Activated B cell treated with CpG ODN at 0.5 μM for 24 hours (primary cell): ENCODE measurements at regions not wholly inside any gene's neighbourhood (a gene's known extent, or its start where the extent isn't known, plus 50 kb on each side); places are given as distances from the start of the nearest gene placed in this dataset.
"Not testable (repeated sequence)": the region's sequence is repeated elsewhere in the genome, so short reads cannot be mapped to it uniquely, and the experiment has no call there.

ENCODE experiments used
- ATAC-seq: fragments of 200-7000 bp; cut with Tn5 transposase; one replicate; pipeline ENCODE4 v1.10.0; 2021; ENCODE audit warnings: low read depth, mild to moderate bottlenecking, moderate library complexity
- CTCF ChIA-PET: fragments of 350-600 bp; sonication (Branson Sonifier 250); formaldehyde crosslinking; loops from one replicate; lab custom pipeline; 2021; ENCODE audit warnings: antibody characterized with exemption; lab: Charles Lee
- POLR2A ChIA-PET: fragments of 350-600 bp; sonication (Branson Sonifier 250); formaldehyde crosslinking; loops from one replicate; lab custom pipeline; 2021; ENCODE audit warnings: antibody characterized with exemption; lab: Charles Lee
- DNase-seq: peaks from one replicate; pipeline ENCODE4 v3.0.0; 2022
- H3K27ac Mint-ChIP-seq: one replicate; pipeline ENCODE4 v1.8.0; 2020; ENCODE audit warnings: mixed read lengths
- H3K27me3 Mint-ChIP-seq: one replicate; pipeline ENCODE4 v1.8.0; 2021; ENCODE audit warnings: mixed read lengths
- H3K36me3 Mint-ChIP-seq: one replicate; pipeline ENCODE4 v1.8.0; 2021; ENCODE audit warnings: low read depth, mixed read lengths
- H3K4me1 Mint-ChIP-seq: one replicate; pipeline ENCODE4 v1.8.0; 2021; ENCODE audit warnings: mixed read lengths
- H3K4me3 Mint-ChIP-seq: one replicate; pipeline ENCODE4 v1.8.0; 2020; ENCODE audit warnings: mild to moderate bottlenecking, mixed read lengths
- H3K9me3 Mint-ChIP-seq: one replicate; pipeline ENCODE4 v1.8.0; 2020; ENCODE audit warnings: mixed read lengths
- CTCF ChIP-seq: fragments of 200-600 bp; IDR thresholded peaks from one replicate; pipeline ENCODE4 v1.8.0; 2022; ENCODE audit warnings: antibody characterized with exemption, mild to moderate bottlenecking
- intact Hi-C: fragments of 100-400 bp; cut with micrococcal nuclease; formaldehyde crosslinking; loops from one replicate; pipeline ENCODE4 v1.15.1; 2024

- no peak overlapping the region for H3K27ac Mint-ChIP-seq
- no peak for TF ChIP-seq CTCF
- no peak overlapping the region for H3K4me3 Mint-ChIP-seq
- ATAC-seq (no peak), DNase-seq (no peak)
- no peaks in the 10 kb centered on the region for H3K36me3 Mint-ChIP-seq
- POLR2A ChIA-PET: no interaction called here
- no peaks in the 10 kb centered on the region for H3K9me3 Mint-ChIP-seq
- CTCF ChIA-PET: no interaction called here
- no peaks in the 10 kb centered on the region for H3K27me3 Mint-ChIP-seq
- no peaks in the 10 kb centered on the region for H3K4me1 Mint-ChIP-seq
- intact Hi-C loops: no loop called here
Observed at GRCh38 chr7:81297317-81297716, 378.5 kb upstream of the SEMA3C start.

GRCh38 chr7:81296726-81297125 lies 377.9 kb upstream of the SEMA3C start:
- Mint-ChIP-seq H3K9me3 (no peaks in the 10 kb centered on the region), H3K27ac (no peak overlapping the region), H3K36me3 (no peaks in the 10 kb centered on the region), H3K27me3 (no peaks in the 10 kb centered on the region), H3K4me1 (no peaks in the 10 kb centered on the region), H3K4me3 (no peak overlapping the region)
- ChIA-PET CTCF (no interaction called here), POLR2A (no interaction called here)
- ATAC-seq (no peak), DNase-seq (no peak)
- no peak for TF ChIP-seq CTCF
- intact Hi-C loops: no loop called here

- Mint-ChIP-seq H3K9me3 (no peaks in the 10 kb centered on the region), H3K27ac (no peak overlapping the region), H3K4me1 (no peaks in the 10 kb centered on the region), H3K27me3 (no peaks in the 10 kb centered on the region), H3K36me3 (no peaks in the 10 kb centered on the region), H3K4me3 (no peak overlapping the region)
- DNase-seq (no peak), ATAC-seq (no peak)
- intact Hi-C loops: no loop called here
- ChIA-PET CTCF (no interaction called here), POLR2A (no interaction called here)
- no peak for TF ChIP-seq CTCF
Observed at GRCh38 chr7:81294897-81295515, 376.2 kb upstream of the SEMA3C start.

GRCh38 chr7:81293806-81294205 lies 375.0 kb upstream of the SEMA3C start:
- intact Hi-C loops: no loop called here
- POLR2A ChIA-PET: no interaction called here

GRCh38 chr7:81286754-81287153 lies 367.9 kb upstream of the SEMA3C start:
- H3K4me1 Mint-ChIP-seq, intact Hi-C loops, H3K27me3 Mint-ChIP-seq, H3K9me3 Mint-ChIP-seq, DNase-seq, POLR2A ChIA-PET, H3K27ac Mint-ChIP-seq, H3K36me3 Mint-ChIP-seq, CTCF ChIA-PET, H3K4me3 Mint-ChIP-seq, ATAC-seq: not testable (repeated sequence)

More at GRCh38 chr7:81293806-81294205, 375.0 kb upstream of the SEMA3C start:
- no peak for TF ChIP-seq CTCF
- Mint-ChIP-seq H3K4me3 (no peak overlapping the region), H3K36me3 (no peaks in the 10 kb centered on the region), H3K27me3 (no peaks in the 10 kb centered on the region), H3K4me1 (no peaks in the 10 kb centered on the region), H3K9me3 (no peaks in the 10 kb centered on the region), H3K27ac (no peak overlapping the region)
- CTCF ChIA-PET: no interaction called here
- DNase-seq (no peak), ATAC-seq (no peak)
